ENCODE measurements at regions not wholly inside any gene's neighbourhood (a gene's known extent, or its start where the extent isn't known, plus 50 kb on each side); places are given as distances from the start of the nearest gene placed in this dataset.

DNA sequence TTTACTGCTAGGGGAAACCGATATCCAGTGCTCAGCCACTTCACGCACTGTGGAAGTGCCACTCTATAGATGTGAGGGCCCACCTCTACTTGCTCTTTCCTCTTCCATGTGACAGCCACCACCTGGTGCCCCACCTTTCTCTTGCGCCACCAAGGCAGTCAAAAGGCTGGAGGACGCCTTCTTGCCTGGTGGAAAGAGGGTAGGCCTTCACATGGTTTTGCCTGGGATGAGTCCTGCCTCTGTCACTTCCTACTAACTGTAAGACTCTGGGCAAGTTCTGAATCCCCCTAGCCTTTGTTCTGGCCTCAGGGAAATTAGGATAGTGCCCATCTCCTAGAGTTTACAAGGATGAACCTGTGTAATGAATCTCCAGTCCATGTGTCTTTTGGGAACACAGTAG, 66.1 kb upstream of the ODC1 start:
- no peak overlapping the region for H3K27ac ChIP-seq (ENCODE audit: insufficient read depth, low read depth, low read length)
- DNase-seq (ENCODE audit: low read depth, low spot score) (no peak), FAIRE-seq (no peak)
- H3K36me3 ChIP-seq (ENCODE audit: control insufficient read depth in 2 of 2, extremely low read depth in 1 of 2, insufficient read depth in 2 of 2, low read length in 2 of 2), result no peaks in the 10 kb centered on the region
- no peak overlapping the region for H3K4me3 ChIP-seq (replicated peaks in 1 of 3; ENCODE audit: insufficient read depth in 1 of 3, low read depth in 1 of 3, low read length in 3 of 3)
- H3K9ac ChIP-seq (replicated peaks; ENCODE audit: extremely low read depth, insufficient read depth, low read length), result no peak overlapping the region
- H3K4me2 ChIP-seq (ENCODE audit: insufficient read depth, low read length), result no peak overlapping the region
- H3K4me1 ChIP-seq (ENCODE audit: control insufficient read depth, extremely low read depth, insufficient read depth, low read length), result no peaks in the 10 kb centered on the region
- dilution Hi-C loops (cut with MboI; ENCODE audit: extremely low pct_ligation_motif_present, low sequenced_read_pairs) (no loop called here), intact Hi-C loops (cut with micrococcal nuclease) (no loop called here)
- CTCF ChIA-PET, result no interaction called here
- H3K9me3 ChIP-seq (replicated peaks; ENCODE audit: control insufficient read depth, insufficient read depth, low read length), result no peaks in the 10 kb centered on the region
- no TSS peak for BruUV-seq (replicated peaks)
- POLR2A ChIA-PET, result no interaction called here
- H4K20me1 ChIP-seq (replicated peaks; ENCODE audit: control insufficient read depth, extremely low read depth, insufficient read depth, low read length), result no peaks in the 10 kb centered on the region
- H3K79me2 ChIP-seq (ENCODE audit: control insufficient read depth, insufficient read depth, low read length), result no peaks in the 10 kb centered on the region
- no peaks in the 10 kb centered on the region for H3K9me1 ChIP-seq (replicated peaks; ENCODE audit: control insufficient read depth, extremely low read depth, insufficient read depth, low read length)
- no peak for TF ChIP-seq GATA2 (IDR thresholded peaks at IDR 0.05; ENCODE audit: insufficient read depth, insufficient read length, low read depth, low read length)
- TF ChIP-seq MYC (IDR thresholded peaks at IDR 0.05; ENCODE audit: low read depth, low read length), result no peak
- no peak for TF ChIP-seq FOS (IDR thresholded peaks at IDR 0.05; ENCODE audit: borderline replicate concordance, insufficient read depth, low read length)
- TF ChIP-seq POLR2A (IDR thresholded peaks at IDR 0.05; ENCODE audit: low read depth, low read length), result no peak
- TF ChIP-seq, protein P1, sequence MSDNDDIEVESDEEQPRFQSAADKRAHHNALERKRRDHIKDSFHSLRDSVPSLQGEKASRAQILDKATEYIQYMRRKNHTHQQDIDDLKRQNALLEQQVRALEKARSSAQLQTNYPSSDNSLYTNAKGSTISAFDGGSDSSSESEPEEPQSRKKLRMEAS (IDR thresholded peaks at IDR 0.05; ENCODE audit: insufficient read depth, insufficient read length), result no peak
- no peak for TF ChIP-seq POLR2AphosphoS5 (IDR thresholded peaks at IDR 0.05; ENCODE audit: insufficient read depth, low read depth, low read length)
- no peak for TF ChIP-seq JUN (IDR thresholded peaks at IDR 0.05; ENCODE audit: borderline replicate concordance, insufficient read depth, insufficient read length, low read depth)
- TF ChIP-seq EZH2 (IDR thresholded peaks at IDR 0.05; ENCODE audit: borderline replicate concordance, low read depth, low read length, severe bottlenecking), result no peak
- TF ChIP-seq, protein P2, sequence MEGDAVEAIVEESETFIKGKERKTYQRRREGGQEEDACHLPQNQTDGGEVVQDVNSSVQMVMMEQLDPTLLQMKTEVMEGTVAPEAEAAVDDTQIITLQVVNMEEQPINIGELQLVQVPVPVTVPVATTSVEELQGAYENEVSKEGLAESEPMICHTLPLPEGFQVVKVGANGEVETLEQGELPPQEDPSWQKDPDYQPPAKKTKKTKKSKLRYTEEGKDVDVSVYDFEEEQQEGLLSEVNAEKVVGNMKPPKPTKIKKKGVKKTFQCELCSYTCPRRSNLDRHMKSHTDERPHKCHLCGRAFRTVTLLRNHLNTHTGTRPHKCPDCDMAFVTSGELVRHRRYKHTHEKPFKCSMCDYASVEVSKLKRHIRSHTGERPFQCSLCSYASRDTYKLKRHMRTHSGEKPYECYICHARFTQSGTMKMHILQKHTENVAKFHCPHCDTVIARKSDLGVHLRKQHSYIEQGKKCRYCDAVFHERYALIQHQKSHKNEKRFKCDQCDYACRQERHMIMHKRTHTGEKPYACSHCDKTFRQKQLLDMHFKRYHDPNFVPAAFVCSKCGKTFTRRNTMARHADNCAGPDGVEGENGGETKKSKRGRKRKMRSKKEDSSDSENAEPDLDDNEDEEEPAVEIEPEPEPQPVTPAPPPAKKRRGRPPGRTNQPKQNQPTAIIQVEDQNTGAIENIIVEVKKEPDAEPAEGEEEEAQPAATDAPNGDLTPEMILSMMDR (IDR thresholded peaks at IDR 0.05; ENCODE audit: extremely low read depth in 1 of 2, insufficient read depth in 1 of 2, low read depth in 1 of 2, low read length in 2 of 2), result no peak
- no peak overlapping the region for H2AFZ ChIP-seq (ENCODE audit: low read depth, low read length)
- H3K27me3 ChIP-seq (ENCODE audit: control insufficient read depth in 2 of 2, insufficient read depth in 2 of 2, low read length in 2 of 2), result peaks cover 0 to 2% of the 10 kb centered on the region in 2 experiments
